H1 (cell line): ENCODE measurements at regions not wholly inside any gene's neighbourhood (a gene's known extent, or its start where the extent isn't known, plus 50 kb on each side); places are given as distances from the start of the nearest gene placed in this dataset.

ENCODE experiments used
- CTCF ChIA-PET: fragments of 300-600 bp; sonication (Branson Sonifier 250); formaldehyde crosslinking; loops from one replicate; lab custom pipeline; 2021; ENCODE audit not compliant: partially characterized antibody; lab: Charles Lee
- POLR2A ChIA-PET: fragments of 300-600 bp; sonication (Branson Sonifier 250); formaldehyde crosslinking; loops from one replicate; lab custom pipeline; 2021; ENCODE audit warnings: inconsistent platforms; ENCODE audit not compliant: partially characterized antibody; lab: Charles Lee
- DNase-seq, 2 experiments: peaks; one replicate each; pipeline versions ENCODE4 v3.0.0 to v3.0.0-alpha.2; 2010 to 2022; ENCODE audit warnings: low spot score in 2 of 2, low read depth in 1 of 2, mixed read lengths in 1 of 2
- FAIRE-seq: peaks from 2 replicates; lab custom pipeline; 2011; peaks lifted over from hg19 to GRCh38; lab: Jason Lieb, UNC
- H2AFZ ChIP-seq: 2 replicates; pipeline ENCODE4 v1.8.1; 2012; ENCODE audit warnings: low read length, inconsistent platforms
- H2AK5ac ChIP-seq: 2 replicates; pipeline ENCODE4 v1.6.1; 2013; ENCODE audit warnings: low read depth, low read length
- H2BK120ac ChIP-seq: replicated peaks from 2 replicates; pipeline ENCODE3; 2013; ENCODE audit warnings: low read depth, low read length, inconsistent platforms
- H2BK12ac ChIP-seq: 2 replicates; pipeline ENCODE4 v1.6.1; 2013; ENCODE audit warnings: low read depth, low read length
- H2BK15ac ChIP-seq: 2 replicates; pipeline ENCODE4 v1.6.1; 2013; ENCODE audit warnings: low read length
- H2BK20ac ChIP-seq: 2 replicates; pipeline ENCODE4 v1.6.1; 2013; ENCODE audit warnings: low read length
- H2BK5ac ChIP-seq: 2 replicates; pipeline ENCODE4 v1.6.1; 2013; ENCODE audit warnings: low read depth, low read length
- H3K14ac ChIP-seq: 2 replicates; pipeline ENCODE4 v1.6.1; 2013; ENCODE audit warnings: inconsistent platforms; ENCODE audit not compliant: insufficient read length
- H3K18ac ChIP-seq: 2 replicates; pipeline ENCODE4 v1.6.1; 2013; ENCODE audit warnings: low read length; ENCODE audit errors: extremely low read depth
- H3K23ac ChIP-seq: 2 replicates; pipeline ENCODE4 v1.6.1; 2013; ENCODE audit warnings: inconsistent platforms; ENCODE audit not compliant: insufficient read length
- H3K23me2 ChIP-seq: 2 replicates; pipeline ENCODE4 v1.6.1; 2013; ENCODE audit warnings: low read depth, low read length
- H3K27ac ChIP-seq: 2 replicates; pipeline ENCODE4 v1.6.1; 2011; ENCODE audit warnings: low read depth, low read length, inconsistent platforms
- H3K27me3 ChIP-seq, 4 experiments: replicated peaks in 1 of 4; 1 replicate in 1 of 4; 2 replicates in 3 of 4; pipeline versions ENCODE4 v1.6.1 to v1.8.1; 2011 to 2013; ENCODE audit warnings: low read length in 3 of 4, mild to moderate bottlenecking in 3 of 4, inconsistent platforms in 2 of 4, mixed read lengths in 2 of 4, moderate library complexity in 1 of 4; ENCODE audit not compliant: control insufficient read depth in 3 of 4, insufficient read depth in 3 of 4; ENCODE audit errors: extremely low read depth in 1 of 4
- H3K36me3 ChIP-seq, 4 experiments: 2 replicates each; pipeline versions ENCODE4 v1.6.1 to v1.8.1; 2011 to 2013; ENCODE audit warnings: mild to moderate bottlenecking in 4 of 4, low read length in 3 of 4, moderate library complexity in 2 of 4, control low read depth in 1 of 4, inconsistent platforms in 1 of 4; ENCODE audit not compliant: insufficient read depth in 4 of 4, control insufficient read depth in 2 of 4
- H3K4ac ChIP-seq: replicated peaks from 2 replicates; pipeline ENCODE3; 2013; ENCODE audit warnings: low read length, low read depth, mixed read lengths, inconsistent platforms; ENCODE audit not compliant: insufficient read length
- H3K4me1 ChIP-seq, 4 experiments: replicated peaks in 1 of 4; 1 replicate in 1 of 4; 2 replicates in 3 of 4; pipeline versions ENCODE4 v1.6.1 to v1.8.1; 2011 to 2013; ENCODE audit warnings: low read length in 3 of 4, inconsistent platforms in 2 of 4, mixed read lengths in 1 of 4; ENCODE audit not compliant: insufficient read depth in 4 of 4, control insufficient read depth in 3 of 4
- H3K4me2 ChIP-seq, 2 experiments: 2 replicates each; pipeline versions ENCODE4 v1.6.1 to v1.8.1; 2011 to 2013; ENCODE audit warnings: low read depth in 2 of 2, low read length in 2 of 2, control low read depth in 1 of 2, inconsistent platforms in 1 of 2, mild to moderate bottlenecking in 1 of 2; ENCODE audit not compliant: insufficient read depth in 1 of 2
- H3K4me3 ChIP-seq, 4 experiments: fragments of 200-600, 300-600 bp in 1 of 4; sonication (generic), shearing (Covaris generic), sonication (Bioruptor Twin) in 1 of 4; 2 replicates each; pipeline versions ENCODE4 v1.5.1 to v1.8.1; 2011 to 2016; ENCODE audit warnings: low read length in 4 of 4, low read depth in 3 of 4, control low read depth in 2 of 4, inconsistent platforms in 2 of 4, mild to moderate bottlenecking in 2 of 4, mixed read lengths in 1 of 4, moderate library complexity in 1 of 4; ENCODE audit not compliant: insufficient read depth in 2 of 4; ENCODE audit errors: extremely low read depth in 1 of 4
- H3K56ac ChIP-seq: replicated peaks from 2 replicates; pipeline ENCODE3; 2013; ENCODE audit warnings: low read depth, mild to moderate bottlenecking, mixed read lengths, low read length, inconsistent platforms; ENCODE audit not compliant: insufficient read length
- H3K79me1 ChIP-seq: 2 replicates; pipeline ENCODE4 v1.6.1; 2013; ENCODE audit warnings: low read depth, low read length, control low read depth
- H3K79me2 ChIP-seq, 2 experiments: 2 replicates each; pipeline versions ENCODE4 v1.6.1 to v1.8.1; 2012 to 2013; ENCODE audit warnings: low read length in 2 of 2, mild to moderate bottlenecking in 2 of 2, inconsistent platforms in 1 of 2; ENCODE audit not compliant: insufficient read depth in 2 of 2, control insufficient read depth in 1 of 2
- H3K9ac ChIP-seq, 4 experiments: replicated peaks in 1 of 4; 1 replicate in 1 of 4; 2 replicates in 3 of 4; pipeline versions ENCODE4 v1.6.1 to v1.8.1; 2011 to 2013; ENCODE audit warnings: low read depth in 3 of 4, low read length in 3 of 4, control low read depth in 2 of 4, mild to moderate bottlenecking in 2 of 4, moderate library complexity in 2 of 4, inconsistent platforms in 1 of 4; ENCODE audit errors: extremely low read depth in 1 of 4
- H3K9me3 ChIP-seq, 2 experiments: 2 replicates each; pipeline versions ENCODE4 v1.6.1 to v1.8.1; 2012 to 2013; ENCODE audit warnings: mild to moderate bottlenecking in 2 of 2, moderate library complexity in 2 of 2, control low read depth in 1 of 2, inconsistent platforms in 1 of 2, low read depth in 1 of 2, low read length in 1 of 2, mixed read lengths in 1 of 2; ENCODE audit not compliant: insufficient read depth in 2 of 2
- H4K20me1 ChIP-seq, 2 experiments: replicated peaks in 1 of 2; 2 replicates each; pipeline versions ENCODE3 to v1.8.1; 2011 to 2013; ENCODE audit warnings: inconsistent platforms in 2 of 2, low read length in 2 of 2, mild to moderate bottlenecking in 1 of 2; ENCODE audit not compliant: insufficient read depth in 2 of 2, control insufficient read depth in 1 of 2
- H4K5ac ChIP-seq: 2 replicates; pipeline ENCODE4 v1.6.1; 2013; ENCODE audit warnings: low read length, low read depth, mixed read lengths, inconsistent platforms; ENCODE audit not compliant: insufficient read length
- H4K8ac ChIP-seq: 2 replicates; pipeline ENCODE4 v1.8.0; 2013; ENCODE audit warnings: mild to moderate bottlenecking, moderate library complexity, low read length, inconsistent platforms; ENCODE audit not compliant: insufficient read depth; ENCODE audit errors: extremely low read depth
- H4K91ac ChIP-seq: replicated peaks from 2 replicates; pipeline ENCODE3; 2013; ENCODE audit warnings: low read length, mixed read lengths, inconsistent platforms; ENCODE audit not compliant: insufficient read length
- CEBPB ChIP-seq: IDR thresholded peaks from 2 replicates; pipeline ENCODE4 v1.6.1; 2012; ENCODE audit warnings: low read depth, low read length
- JUN ChIP-seq: IDR thresholded peaks from 2 replicates; pipeline ENCODE4 v1.6.1; 2011; ENCODE audit warnings: low read depth, mild to moderate bottlenecking, improper control_type of control experiment, low read length
- KDM1A ChIP-seq: fragments of 200-600, 300-600 bp; sonication (generic); IDR thresholded peaks from 2 replicates; pipeline ENCODE4 v1.7.1; 2016; ENCODE audit warnings: mild to moderate bottlenecking, low read length, borderline replicate concordance
- RXRA ChIP-seq: IDR thresholded peaks from 2 replicates; pipeline ENCODE4 v1.6.1; 2011; ENCODE audit warnings: low read depth, mild to moderate bottlenecking, low read length, moderate library complexity; ENCODE audit not compliant: insufficient read depth
- TAF1 ChIP-seq: IDR thresholded peaks from 2 replicates; pipeline ENCODE4 v1.6.1; 2011; ENCODE audit warnings: mild to moderate bottlenecking, low read depth, low read length
- WGBS, 2 experiments: shearing (Covaris generic) in 1 of 2; methylation state at CpG; one replicate each; pipeline versions ENCODE4 v1.1.6 to v1.1.7; 2013 to 2015; ENCODE audit warnings: low lambda C conversion rate in 2 of 2, mixed read lengths in 2 of 2, inconsistent platforms in 1 of 2, low coverage in 1 of 2, missing lambda C conversion rate in 1 of 2; ENCODE audit not compliant: insufficient replicate concordance in 2 of 2, insufficient coverage in 1 of 2, insufficient read length in 1 of 2; ENCODE audit errors: extremely low coverage in 1 of 2, missing lambda C conversion rate in 1 of 2; 5-methylcytosine and 5-hydroxymethylcytosine counted together

- H3K14ac ChIP-seq, result no peak overlapping the region
- no peak for FAIRE-seq
- no peak overlapping the region for H2BK12ac ChIP-seq
- no peaks in the 10 kb centered on the region for H3K9me3 ChIP-seq
- ChIA-PET CTCF (interaction anchor here (0.7 to 3.0 kb wide), 14 partner anchors 9 to 235 kb away, joined by 3 to 18 read pairs (median 4); no protein-coding TSS in a partner anchor), POLR2A (interaction anchor here (0.6 to 1.4 kb wide), 3 partner anchors 120 to 250 kb away, joined by 3 to 4 read pairs (median 3); no protein-coding TSS in a partner anchor)
- H2BK120ac ChIP-seq, result no peak overlapping the region
- no peak overlapping the region for H3K27ac ChIP-seq
- no peaks in the 10 kb centered on the region for H3K23me2 ChIP-seq
- peak overlapping the region in 1 of 2 experiments; percentile 13; a peak in 1 of 4 replicates for H3K4me2 ChIP-seq
- no peaks in the 10 kb centered on the region for H3K36me3 ChIP-seq
- H3K18ac ChIP-seq, result no peak overlapping the region
- H3K27me3 ChIP-seq, result no peaks in the 10 kb centered on the region
- H3K9ac ChIP-seq, result no peak overlapping the region
- H2BK15ac ChIP-seq, result no peak overlapping the region
- no peak overlapping the region for H2AK5ac ChIP-seq
- H4K20me1 ChIP-seq, result no peaks in the 10 kb centered on the region
- no peak overlapping the region for H4K5ac ChIP-seq
- peaks cover 0 to 8% (median 0%) of the 10 kb centered on the region in 4 experiments; a peak in 1 of 7 replicates for H3K4me1 ChIP-seq
- H3K23ac ChIP-seq, result no peak overlapping the region
- no peak overlapping the region for H3K56ac ChIP-seq
- no peak overlapping the region; the same call in 1 of the 2 replicates for H4K8ac ChIP-seq
- TF ChIP-seq RXRA (no peak), CEBPB (no peak), JUN (no peak), TAF1 (no peak), KDM1A (no peak)
- H3K79me1 ChIP-seq, result no peaks in the 10 kb centered on the region
- H3K79me2 ChIP-seq, result no peaks in the 10 kb centered on the region
- H3K4ac ChIP-seq, result no peak overlapping the region
- H4K91ac ChIP-seq, result no peak overlapping the region
- H2BK20ac ChIP-seq, result no peak overlapping the region
- 78% methylated on average over 3 of the region's 3 CpGs; no CpG with 5 or more reads in 1 of the 2 experiments for WGBS, 2 experiments
- H2BK5ac ChIP-seq, result no peak overlapping the region
- H3K4me3 ChIP-seq, result no peak overlapping the region
- no peak for DNase-seq
- peak overlapping the region; percentile 36; the same call in 1 of the 2 replicates for H2AFZ ChIP-seq
Measured at GRCh38 chr7:50182759-50183158, 89.7 kb upstream of the ZPBP start.
